ENCODE measurements at regions not wholly inside any gene's neighbourhood (a gene's known extent, or its start where the extent isn't known, plus 50 kb on each side); places are given as distances from the start of the nearest gene placed in this dataset.

DNA sequence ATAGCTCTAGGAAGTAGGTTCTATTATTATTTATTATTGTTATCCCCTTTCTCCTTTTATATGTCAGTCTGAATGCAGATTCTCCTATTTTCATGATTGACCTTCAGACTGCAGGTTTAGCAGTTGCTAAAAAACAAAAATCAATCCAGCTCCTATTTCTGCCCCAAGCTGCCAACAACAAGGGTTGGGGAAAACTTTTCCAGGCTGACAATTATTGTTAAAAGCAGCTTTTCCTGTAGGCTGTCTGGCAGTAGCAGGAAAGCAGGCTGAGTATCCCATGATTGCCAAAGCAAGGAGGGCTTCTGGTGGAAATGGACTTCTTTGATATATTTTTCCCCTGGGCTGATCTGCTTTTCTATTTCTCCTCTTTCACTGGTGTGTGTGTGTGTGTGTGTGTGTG, 78.0 kb upstream of the CTLA4 start:
- ATAC-seq (no peak), DNase-seq (ENCODE audit: low spot score) (no peak)
- Mint-ChIP-seq H3K4me1 (peaks cover 17% of the 10 kb centered on the region), H3K4me3 (no peak overlapping the region), H3K27me3 (ENCODE audit: low read depth) (no peaks in the 10 kb centered on the region), H3K27ac (no peak overlapping the region), H3K9me3 (peaks cover 6% of the 10 kb centered on the region), H3K36me3 (peaks cover 3% of the 10 kb centered on the region; the same call in 1 of the 2 replicates)
- ChIA-PET POLR2A (interaction anchor here (0.7 kb wide), 1 partner anchor 84 kb away, joined by 4 read pairs; no protein-coding TSS in a partner anchor), CTCF (no interaction called here)
- TF ChIP-seq, protein P1, sequence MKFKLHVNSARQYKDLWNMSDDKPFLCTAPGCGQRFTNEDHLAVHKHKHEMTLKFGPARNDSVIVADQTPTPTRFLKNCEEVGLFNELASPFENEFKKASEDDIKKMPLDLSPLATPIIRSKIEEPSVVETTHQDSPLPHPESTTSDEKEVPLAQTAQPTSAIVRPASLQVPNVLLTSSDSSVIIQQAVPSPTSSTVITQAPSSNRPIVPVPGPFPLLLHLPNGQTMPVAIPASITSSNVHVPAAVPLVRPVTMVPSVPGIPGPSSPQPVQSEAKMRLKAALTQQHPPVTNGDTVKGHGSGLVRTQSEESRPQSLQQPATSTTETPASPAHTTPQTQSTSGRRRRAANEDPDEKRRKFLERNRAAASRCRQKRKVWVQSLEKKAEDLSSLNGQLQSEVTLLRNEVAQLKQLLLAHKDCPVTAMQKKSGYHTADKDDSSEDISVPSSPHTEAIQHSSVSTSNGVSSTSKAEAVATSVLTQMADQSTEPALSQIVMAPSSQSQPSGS (CRISPR knock-in tag; IDR thresholded peaks at IDR 0.05; ENCODE audit: borderline replicate concordance, low read depth), result no peak
- TF ChIP-seq, protein P2, sequence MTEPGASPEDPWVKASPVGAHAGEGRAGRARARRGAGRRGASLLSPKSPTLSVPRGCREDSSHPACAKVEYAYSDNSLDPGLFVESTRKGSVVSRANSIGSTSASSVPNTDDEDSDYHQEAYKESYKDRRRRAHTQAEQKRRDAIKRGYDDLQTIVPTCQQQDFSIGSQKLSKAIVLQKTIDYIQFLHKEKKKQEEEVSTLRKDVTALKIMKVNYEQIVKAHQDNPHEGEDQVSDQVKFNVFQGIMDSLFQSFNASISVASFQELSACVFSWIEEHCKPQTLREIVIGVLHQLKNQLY (CRISPR knock-in tag; IDR thresholded peaks at IDR 0.05), result no peak
- TF ChIP-seq JAZF1 (CRISPR knock-in tag; IDR thresholded peaks at IDR 0.05) (no peak), ZNF232 (CRISPR knock-in tag; IDR thresholded peaks at IDR 0.05) (no peak), FOXJ3 (CRISPR knock-in tag; IDR thresholded peaks at IDR 0.05; ENCODE audit: borderline replicate concordance) (no peak), FOXK1 (CRISPR knock-in tag; IDR thresholded peaks at IDR 0.05) (no peak)
- TF ChIP-seq, protein P3, sequence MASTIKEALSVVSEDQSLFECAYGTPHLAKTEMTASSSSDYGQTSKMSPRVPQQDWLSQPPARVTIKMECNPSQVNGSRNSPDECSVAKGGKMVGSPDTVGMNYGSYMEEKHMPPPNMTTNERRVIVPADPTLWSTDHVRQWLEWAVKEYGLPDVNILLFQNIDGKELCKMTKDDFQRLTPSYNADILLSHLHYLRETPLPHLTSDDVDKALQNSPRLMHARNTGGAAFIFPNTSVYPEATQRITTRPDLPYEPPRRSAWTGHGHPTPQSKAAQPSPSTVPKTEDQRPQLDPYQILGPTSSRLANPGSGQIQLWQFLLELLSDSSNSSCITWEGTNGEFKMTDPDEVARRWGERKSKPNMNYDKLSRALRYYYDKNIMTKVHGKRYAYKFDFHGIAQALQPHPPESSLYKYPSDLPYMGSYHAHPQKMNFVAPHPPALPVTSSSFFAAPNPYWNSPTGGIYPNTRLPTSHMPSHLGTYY (CRISPR knock-in tag; IDR thresholded peaks at IDR 0.05), result no peak
- TF ChIP-seq, protein P4, sequence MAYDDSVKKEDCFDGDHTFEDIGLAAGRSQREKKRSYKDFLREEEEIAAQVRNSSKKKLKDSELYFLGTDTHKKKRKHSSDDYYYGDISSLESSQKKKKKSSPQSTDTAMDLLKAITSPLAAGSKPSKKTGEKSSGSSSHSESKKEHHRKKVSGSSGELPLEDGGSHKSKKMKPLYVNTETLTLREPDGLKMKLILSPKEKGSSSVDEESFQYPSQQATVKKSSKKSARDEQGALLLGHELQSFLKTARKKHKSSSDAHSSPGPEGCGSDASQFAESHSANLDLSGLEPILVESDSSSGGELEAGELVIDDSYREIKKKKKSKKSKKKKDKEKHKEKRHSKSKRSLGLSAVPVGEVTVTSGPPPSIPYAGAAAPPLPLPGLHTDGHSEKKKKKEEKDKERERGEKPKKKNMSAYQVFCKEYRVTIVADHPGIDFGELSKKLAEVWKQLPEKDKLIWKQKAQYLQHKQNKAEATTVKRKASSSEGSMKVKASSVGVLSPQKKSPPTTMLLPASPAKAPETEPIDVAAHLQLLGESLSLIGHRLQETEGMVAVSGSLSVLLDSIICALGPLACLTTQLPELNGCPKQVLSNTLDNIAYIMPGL (CRISPR knock-in tag; IDR thresholded peaks at IDR 0.05), result no peak
- TF ChIP-seq, protein P5, sequence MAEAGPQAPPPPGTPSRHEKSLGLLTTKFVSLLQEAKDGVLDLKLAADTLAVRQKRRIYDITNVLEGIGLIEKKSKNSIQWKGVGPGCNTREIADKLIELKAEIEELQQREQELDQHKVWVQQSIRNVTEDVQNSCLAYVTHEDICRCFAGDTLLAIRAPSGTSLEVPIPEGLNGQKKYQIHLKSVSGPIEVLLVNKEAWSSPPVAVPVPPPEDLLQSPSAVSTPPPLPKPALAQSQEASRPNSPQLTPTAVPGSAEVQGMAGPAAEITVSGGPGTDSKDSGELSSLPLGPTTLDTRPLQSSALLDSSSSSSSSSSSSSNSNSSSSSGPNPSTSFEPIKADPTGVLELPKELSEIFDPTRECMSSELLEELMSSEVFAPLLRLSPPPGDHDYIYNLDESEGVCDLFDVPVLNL (CRISPR knock-in tag; IDR thresholded peaks at IDR 0.05; ENCODE audit: borderline replicate concordance, low read depth), result no peak
- TF ChIP-seq, protein P6, sequence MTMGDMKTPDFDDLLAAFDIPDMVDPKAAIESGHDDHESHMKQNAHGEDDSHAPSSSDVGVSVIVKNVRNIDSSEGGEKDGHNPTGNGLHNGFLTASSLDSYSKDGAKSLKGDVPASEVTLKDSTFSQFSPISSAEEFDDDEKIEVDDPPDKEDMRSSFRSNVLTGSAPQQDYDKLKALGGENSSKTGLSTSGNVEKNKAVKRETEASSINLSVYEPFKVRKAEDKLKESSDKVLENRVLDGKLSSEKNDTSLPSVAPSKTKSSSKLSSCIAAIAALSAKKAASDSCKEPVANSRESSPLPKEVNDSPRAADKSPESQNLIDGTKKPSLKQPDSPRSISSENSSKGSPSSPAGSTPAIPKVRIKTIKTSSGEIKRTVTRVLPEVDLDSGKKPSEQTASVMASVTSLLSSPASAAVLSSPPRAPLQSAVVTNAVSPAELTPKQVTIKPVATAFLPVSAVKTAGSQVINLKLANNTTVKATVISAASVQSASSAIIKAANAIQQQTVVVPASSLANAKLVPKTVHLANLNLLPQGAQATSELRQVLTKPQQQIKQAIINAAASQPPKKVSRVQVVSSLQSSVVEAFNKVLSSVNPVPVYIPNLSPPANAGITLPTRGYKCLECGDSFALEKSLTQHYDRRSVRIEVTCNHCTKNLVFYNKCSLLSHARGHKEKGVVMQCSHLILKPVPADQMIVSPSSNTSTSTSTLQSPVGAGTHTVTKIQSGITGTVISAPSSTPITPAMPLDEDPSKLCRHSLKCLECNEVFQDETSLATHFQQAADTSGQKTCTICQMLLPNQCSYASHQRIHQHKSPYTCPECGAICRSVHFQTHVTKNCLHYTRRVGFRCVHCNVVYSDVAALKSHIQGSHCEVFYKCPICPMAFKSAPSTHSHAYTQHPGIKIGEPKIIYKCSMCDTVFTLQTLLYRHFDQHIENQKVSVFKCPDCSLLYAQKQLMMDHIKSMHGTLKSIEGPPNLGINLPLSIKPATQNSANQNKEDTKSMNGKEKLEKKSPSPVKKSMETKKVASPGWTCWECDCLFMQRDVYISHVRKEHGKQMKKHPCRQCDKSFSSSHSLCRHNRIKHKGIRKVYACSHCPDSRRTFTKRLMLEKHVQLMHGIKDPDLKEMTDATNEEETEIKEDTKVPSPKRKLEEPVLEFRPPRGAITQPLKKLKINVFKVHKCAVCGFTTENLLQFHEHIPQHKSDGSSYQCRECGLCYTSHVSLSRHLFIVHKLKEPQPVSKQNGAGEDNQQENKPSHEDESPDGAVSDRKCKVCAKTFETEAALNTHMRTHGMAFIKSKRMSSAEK (CRISPR knock-in tag; IDR thresholded peaks at IDR 0.05; ENCODE audit: borderline replicate concordance), result no peak
- TF ChIP-seq, protein P7, sequence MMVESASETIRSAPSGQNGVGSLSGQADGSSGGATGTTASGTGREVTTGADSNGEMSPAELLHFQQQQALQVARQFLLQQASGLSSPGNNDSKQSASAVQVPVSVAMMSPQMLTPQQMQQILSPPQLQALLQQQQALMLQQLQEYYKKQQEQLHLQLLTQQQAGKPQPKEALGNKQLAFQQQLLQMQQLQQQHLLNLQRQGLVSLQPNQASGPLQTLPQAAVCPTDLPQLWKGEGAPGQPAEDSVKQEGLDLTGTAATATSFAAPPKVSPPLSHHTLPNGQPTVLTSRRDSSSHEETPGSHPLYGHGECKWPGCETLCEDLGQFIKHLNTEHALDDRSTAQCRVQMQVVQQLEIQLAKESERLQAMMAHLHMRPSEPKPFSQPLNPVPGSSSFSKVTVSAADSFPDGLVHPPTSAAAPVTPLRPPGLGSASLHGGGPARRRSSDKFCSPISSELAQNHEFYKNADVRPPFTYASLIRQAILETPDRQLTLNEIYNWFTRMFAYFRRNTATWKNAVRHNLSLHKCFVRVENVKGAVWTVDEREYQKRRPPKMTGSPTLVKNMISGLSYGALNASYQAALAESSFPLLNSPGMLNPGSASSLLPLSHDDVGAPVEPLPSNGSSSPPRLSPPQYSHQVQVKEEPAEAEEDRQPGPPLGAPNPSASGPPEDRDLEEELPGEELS (CRISPR knock-in tag; IDR thresholded peaks at IDR 0.05), result no peak

Measured in WTC11 (cell line).